ENCODE measurements at regions not wholly inside any gene's neighbourhood (a gene's known extent, or its start where the extent isn't known, plus 50 kb on each side); places are given as distances from the start of the nearest gene placed in this dataset.

- DNase-seq: no peak
Observed at GRCh38 chr7:85883-86515, 106.4 kb upstream of the FAM20C start.

GRCh38 chr7:86629-87028, 105.7 kb upstream of the FAM20C start:
- no peak for DNase-seq

DNA sequence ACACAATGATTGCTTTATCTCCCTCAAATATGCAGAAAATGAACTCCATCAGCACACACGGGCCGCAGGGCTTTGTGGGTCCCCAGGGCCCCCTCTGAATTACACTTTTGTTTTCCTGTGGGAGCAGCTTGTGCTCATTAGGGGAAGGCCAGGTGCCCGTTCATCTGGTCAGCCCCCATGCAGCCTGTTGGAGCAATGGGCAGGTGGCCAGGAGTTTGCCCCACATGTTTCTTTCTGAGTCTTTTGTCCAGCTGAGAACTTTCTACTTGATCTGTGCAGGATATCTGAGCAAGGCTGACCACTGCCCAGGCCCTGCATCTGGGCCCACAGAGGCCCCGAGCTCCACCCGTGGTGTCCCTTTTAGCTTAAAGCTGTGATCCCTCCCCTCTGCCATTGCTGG, 105.3 kb upstream of the FAM20C start:
- no peak for DNase-seq

DNA sequence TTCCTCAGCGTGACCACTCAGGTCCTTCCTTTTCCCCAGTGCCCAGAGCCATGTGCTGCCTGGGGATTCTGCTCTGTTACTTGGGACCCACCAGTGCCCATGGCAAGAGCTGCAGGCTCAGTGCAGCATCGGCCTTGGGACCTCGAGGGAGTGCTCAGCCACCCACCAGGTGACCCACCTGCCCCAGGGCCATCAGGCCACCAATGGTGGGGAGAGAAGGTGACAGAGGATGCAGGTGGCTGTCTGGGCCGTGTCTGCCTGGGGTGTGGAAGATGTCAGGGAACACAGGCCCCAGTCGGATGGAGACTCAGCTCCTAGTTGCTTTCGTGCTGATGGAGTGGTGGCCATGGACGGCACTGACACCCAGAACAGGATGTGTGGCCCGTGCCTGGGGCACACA, 104.7 kb upstream of the FAM20C start:
- DNase-seq: no peak

- no peak for DNase-seq
Observed at GRCh38 chr7:88095-88926, 104.1 kb upstream of the FAM20C start.

GRCh38 chr7:88927-89231, 103.5 kb upstream of the FAM20C start:
- DNase-seq: no peak

DNA sequence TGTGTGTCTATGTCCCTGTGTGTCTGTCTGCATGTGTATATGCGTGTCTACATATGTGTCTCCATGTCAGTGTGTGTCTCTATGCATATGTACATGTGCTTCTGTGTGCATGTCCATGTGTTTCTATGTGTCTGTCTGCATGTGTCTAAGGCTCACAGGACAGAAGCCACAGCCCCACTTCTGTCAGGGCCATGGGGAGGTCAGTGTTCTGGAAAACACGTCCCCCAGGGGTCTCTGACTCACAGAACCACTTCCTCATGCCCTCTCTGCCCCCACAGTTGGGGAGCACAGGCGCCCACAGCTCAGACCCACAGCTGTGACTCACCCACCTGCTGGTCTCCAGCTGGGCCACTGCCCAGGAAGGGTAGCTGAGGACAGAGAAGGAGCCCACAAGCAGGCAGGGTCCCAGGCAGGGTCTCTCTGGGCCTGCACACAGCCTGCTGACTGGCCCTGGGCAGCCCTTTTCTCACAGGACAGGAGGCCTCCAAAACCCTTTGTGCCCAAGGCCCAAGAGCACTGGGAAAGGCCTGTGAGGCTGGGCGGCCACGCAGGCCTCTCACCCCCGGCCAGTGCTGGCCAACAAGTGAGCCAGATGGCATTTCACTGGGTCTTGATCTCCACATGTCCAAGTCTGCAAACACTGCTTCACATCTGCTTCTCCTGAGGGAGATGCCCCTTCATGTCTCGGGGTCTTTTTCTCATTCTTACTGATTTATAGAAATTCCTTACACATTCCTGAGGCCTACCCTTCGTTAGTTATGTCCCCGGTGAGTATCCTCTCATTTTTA, 102.9 kb upstream of the FAM20C start:
- DNase-seq: peak; percentile 16

- DNase-seq: no peak
Observed at GRCh38 chr7:90111-91063, 102.0 kb upstream of the FAM20C start.

- no peak for DNase-seq
Observed at GRCh38 chr7:91396-92175, 100.8 kb upstream of the FAM20C start.

- no peak for DNase-seq
Observed at GRCh38 chr7:92231-92674, 100.1 kb upstream of the FAM20C start.

- no peak for DNase-seq
Observed at GRCh38 chr7:92888-93672, 99.3 kb upstream of the FAM20C start.

DNA sequence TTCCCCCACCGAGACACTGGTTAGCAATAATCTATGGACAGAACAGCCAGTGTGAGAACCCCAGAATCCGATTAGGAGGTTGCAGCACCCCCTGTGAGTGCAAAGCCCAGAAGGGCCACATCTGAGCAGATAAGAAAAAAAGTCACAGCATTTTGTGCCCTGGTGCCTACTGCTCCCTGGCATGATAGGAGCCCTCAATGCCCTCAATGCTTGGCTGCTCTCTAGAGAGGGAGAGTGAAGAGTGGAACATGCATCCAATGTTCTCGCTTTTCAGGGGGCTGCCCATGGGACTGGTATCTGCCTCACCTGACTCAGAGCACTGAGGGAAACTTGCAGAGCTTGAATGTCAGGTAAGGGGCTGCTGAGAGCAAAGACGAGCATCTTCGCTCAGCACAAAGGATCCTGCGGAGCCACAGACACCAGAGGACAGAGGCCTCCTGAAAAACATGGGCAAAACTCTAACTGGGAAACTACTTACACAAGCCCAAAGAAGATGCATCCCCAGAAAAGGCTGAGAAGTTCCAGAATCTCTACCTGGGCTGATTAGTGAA, 98.0 kb upstream of the FAM20C start:
- DNase-seq: no peak

GRCh38 chr7:95180-95862, 97.0 kb upstream of the FAM20C start:
- no peak for DNase-seq

DNA sequence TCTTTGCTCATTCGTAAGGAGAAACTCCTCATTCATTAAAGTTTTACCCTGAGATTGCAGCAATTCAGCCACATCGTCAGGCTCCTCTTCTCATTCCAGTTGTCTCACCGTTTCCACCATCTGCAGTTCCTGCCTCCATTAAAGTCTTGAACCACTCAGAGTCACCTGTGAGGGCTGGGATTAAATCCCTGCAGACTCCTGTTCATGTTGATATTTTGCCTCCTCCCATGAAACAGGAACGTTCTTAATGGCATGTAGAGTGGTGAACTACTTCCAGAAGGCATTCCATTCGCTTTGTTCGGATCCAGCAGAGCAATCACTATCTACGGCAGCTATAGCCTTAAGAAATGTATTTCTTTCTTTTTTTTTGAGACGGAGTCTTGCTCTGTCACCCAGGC, 96.5 kb upstream of the FAM20C start:
- no peak for DNase-seq

GRCh38 chr7:96861-97260, 95.5 kb upstream of the FAM20C start:
- DNase-seq: no peak

- DNase-seq: no peak
Observed at GRCh38 chr7:97310-97841, 95.0 kb upstream of the FAM20C start.

DNA sequence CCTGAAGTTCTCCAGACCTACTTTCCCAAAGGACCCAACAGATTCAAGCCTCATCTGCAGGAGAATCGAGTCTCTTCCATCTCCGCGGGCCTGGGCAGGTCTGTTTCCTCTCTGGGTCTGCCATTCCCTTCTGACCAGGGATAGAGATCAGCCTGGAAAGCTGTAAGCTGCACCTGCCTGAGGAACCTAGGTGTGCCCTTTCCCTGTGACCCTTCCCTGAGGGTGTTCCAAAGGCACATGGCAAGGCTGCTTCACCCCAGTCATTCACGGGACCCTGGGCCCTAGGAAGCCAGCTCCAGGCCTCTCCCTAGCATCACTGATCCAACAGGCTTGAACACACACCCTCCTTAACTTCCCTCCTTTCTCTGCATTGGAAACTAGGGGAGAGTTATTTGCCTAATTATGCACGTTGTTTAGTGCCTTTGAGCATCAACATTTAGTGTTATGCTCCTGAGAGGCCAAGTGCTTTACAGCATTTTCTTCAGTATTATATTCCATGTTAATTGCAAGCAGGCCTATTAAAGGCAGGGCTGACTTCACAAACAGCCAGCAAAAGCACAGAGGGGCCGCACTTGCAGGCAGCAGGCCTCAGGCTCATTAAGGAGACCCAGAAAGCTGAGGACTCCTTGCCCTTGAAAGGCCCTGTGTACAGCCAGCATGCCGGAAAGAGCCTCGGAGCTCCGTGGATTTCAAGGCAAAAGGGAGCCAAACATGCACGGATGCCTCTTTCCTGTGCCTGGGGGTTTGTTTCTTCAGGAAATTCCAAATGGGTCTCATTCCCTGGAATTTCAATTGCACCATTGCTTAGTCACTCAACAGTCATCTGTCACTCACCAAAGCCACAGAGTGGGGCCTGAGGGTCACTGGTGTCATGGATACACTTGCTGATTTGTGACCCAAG, 91.0 kb upstream of the FAM20C start:
- DNase-seq: no peak

- DNase-seq: no peak
Observed at GRCh38 chr7:102047-102711, 90.2 kb upstream of the FAM20C start.

Measured in stimulated activated CD4-positive, alpha-beta T cell treated with anti-CD3 and anti-CD28 coated beads, Interleukin-15, amount 100 ng/mL, for 24 hours (primary cell).